RKO (cell line): ENCODE measurements at regions not wholly inside any gene's neighbourhood (a gene's known extent, or its start where the extent isn't known, plus 50 kb on each side); places are given as distances from the start of the nearest gene placed in this dataset.

Source experiments
- DNase-seq: peaks from one replicate; pipeline ENCODE4 v3.0.0-alpha.2; 2016; ENCODE audit warnings: low spot score

DNA sequence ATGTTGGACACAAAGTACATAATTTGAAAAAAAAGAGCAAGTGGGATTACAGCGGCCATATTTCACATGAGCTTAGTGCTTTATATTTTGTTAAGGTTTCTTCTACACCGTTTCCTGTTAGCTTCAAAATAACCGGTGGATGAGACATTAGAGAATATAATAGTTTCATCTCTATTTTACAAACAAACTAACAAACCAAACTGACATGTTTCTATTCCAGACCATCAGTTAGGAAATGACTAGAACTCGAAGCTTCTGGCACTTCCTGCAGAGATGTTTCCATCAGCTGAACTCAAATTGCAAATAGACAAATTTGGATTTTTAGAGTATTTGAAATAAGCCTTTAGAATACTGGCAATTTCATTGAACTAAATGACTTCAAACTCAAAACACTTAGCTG lies 86.5 kb downstream of the MTRR start:
- no peak for DNase-seq

DNA sequence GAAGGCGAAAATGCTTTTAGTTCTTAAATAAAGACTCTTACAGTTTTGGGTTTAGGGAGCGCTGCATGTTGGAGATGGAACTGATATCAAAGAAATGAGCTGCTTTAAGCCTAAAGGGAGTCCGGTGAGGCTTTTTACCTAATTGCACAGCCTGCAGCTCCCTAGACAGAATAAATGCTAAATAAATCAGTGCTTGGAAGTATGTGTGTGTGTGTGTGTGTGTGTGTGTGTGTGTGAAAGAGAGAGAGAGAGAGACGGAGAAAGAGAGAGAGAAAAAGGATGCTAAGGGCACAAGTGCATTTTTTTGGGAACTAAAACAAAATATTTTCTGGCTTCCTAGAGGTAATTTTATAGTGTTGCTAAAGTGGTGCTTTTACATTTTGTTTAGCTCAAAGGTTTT lies 88.4 kb downstream of the MTRR start:
- DNase-seq, result no peak

DNA sequence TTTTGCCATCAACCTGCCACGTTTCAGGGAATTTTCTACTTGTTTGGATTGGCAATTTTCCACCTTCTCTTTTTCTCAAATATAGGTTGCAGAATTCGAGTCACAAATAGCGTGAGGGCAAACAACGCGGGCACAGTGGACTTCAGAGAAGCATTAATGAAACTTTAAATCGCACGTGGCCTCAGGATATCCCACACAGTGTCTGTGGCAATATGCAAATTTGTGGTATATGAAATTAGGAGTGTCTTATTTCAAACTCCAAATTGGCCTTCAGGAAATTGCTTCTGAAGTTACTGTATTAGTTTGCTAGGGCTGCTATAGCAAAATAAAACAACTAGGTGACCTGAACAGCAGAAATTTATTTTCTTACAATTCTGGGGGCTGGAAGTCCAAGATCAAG lies 91.2 kb downstream of the MTRR start:
- DNase-seq, result no peak

DNA sequence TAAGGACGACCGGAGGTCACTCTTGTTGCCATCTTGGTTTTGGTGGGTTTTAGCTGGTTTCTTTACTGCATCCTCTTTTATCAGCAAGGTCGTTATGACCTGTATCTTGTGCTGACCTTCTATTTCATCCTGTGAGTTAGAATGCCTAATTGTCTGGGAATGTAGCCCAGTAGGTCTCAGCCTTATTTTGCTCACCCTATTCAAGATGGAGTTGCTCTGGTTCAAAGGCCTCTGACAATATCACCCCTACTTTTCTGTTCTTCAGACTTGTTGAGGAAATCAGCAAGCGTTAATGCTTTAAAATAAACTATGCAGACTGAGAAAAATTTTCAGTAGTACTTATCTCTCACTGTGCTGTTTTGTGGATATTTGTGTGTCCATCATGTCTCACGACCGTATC lies 92.6 kb downstream of the MTRR start:
- DNase-seq, result no peak

DNA sequence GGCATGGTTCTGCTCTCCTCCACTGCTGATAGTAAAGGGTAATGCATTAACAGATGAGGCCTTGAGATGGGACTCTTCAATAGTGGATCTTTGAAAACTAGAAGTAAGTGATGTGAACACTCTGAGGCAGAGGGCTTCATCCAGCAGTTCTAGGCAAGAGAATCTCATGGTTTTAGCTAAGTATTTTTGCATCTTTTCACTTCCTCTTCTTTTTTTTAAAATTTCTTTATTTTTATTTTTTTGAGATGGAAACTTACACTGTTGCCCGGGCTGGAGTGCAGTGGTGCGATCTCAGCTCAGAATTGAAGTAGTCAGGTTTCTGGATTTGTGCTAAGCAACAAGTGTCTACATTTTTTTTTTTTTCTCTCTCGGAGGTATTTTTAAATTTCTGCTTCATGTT lies 101.9 kb downstream of the MTRR start:
- DNase-seq, result no peak

DNA sequence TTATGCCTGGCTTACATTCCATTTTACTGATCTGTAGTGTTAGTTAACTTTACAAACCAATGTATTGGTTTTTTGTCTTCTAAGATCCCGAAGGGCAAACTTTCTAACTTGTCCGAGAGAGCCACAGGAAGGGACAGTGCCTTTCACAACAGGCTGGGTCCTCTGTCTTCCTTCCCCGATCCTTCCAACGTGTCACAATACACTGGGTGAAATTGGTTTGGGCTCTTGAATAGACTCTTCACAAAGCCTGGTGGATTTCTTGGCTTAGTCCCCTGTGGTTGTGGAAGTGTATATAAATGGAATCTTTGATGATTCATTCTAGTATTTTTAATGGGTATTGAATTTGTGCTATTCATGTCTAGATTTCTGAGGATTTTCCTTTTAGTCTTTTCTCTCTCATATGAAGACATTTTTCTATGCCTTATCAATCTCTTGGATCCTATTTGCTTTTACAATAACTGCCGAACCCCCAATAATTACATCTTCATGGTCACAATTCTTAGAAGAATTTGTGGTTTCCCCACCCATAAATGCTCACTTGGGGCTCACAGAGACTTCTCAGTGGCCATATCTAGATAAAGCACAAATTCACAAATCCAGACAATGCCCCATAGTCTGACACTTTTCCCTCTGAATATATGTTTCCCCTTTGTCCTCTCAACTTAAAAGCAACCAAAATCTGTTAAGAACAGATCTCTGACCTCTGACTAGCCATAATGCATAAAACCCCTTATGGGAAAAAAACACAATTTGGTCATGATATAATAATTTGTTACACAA lies 107.7 kb downstream of the MTRR start:
- DNase-seq, result no peak

DNA sequence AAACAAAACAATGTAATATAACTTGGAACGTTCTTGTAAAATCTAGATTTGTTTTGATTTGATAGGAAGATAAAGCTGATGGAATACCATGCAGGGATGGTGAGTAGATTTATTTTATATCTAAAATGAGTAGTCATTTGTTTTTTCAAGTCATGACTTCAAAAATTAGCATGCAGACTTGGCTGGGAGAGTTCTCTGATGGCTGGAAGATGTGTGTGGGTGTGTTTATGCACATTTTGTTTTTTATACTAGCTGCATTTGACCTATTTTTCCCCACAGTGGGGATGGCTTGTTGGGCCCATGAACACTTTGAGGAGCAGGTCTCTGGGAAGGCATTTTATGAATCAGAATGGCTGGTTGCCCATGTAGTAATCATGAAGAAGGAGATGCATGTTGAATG lies 109.2 kb downstream of the MTRR start:
- no peak for DNase-seq

DNA sequence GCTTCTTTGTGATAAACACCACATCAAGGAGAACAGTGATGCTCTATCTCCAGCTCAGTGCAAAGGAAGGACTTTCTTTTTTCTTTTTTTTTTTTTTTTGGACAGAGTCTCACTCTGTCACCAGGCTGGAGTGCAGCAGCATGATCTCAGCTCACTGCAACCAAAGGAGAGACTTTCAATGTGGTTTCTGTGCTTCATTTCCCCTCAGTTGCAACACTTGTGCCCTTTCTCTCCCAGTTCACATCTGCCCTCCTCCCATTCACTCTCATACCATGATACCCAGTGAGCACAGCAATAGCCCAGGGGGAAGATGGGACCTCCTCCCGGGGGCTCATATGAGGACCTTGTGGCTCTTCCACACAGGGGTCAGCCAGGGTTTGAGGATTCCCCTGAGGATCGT lies 110.0 kb downstream of the MTRR start:
- no peak for DNase-seq

DNA sequence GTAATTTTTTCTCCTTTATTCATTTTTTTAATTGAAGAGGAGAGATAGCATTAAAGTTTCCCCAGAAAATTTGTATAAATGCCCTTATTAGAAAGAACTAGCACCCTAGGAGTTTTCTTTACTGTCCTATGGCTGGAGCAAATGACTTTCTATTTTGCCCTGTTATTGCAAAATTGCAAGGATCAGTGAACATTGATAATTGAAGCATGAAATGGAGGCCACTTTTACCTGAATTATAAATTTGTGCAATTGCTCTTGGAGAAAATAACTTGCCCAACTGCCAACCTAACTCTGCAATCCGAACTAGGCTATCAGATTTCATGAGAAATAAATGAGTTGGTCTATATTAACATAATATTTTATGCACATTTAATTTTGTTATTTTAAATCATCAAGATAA lies 111.9 kb downstream of the MTRR start:
- DNase-seq, result no peak

DNA sequence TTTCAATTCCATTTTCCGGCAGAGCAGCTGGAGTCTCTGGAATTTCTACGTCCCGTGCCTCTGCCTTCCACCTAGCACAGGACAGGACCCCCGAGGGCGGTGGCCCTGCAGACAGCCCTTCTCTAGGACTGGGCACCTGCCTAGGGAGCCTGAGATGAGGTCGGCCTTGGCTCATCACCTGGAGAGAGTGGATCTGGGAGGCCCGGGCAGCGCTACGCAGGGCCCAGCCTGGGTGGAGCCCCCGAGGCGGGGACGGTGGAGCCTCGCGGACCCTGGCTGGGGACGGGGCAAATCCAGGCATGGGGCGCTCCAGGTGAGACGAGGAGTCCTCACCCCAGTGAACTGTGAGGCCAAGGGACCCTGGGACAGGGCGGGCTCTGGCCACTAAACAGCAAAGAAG lies 114.5 kb downstream of the MTRR start:
- DNase-seq, result no peak

DNA sequence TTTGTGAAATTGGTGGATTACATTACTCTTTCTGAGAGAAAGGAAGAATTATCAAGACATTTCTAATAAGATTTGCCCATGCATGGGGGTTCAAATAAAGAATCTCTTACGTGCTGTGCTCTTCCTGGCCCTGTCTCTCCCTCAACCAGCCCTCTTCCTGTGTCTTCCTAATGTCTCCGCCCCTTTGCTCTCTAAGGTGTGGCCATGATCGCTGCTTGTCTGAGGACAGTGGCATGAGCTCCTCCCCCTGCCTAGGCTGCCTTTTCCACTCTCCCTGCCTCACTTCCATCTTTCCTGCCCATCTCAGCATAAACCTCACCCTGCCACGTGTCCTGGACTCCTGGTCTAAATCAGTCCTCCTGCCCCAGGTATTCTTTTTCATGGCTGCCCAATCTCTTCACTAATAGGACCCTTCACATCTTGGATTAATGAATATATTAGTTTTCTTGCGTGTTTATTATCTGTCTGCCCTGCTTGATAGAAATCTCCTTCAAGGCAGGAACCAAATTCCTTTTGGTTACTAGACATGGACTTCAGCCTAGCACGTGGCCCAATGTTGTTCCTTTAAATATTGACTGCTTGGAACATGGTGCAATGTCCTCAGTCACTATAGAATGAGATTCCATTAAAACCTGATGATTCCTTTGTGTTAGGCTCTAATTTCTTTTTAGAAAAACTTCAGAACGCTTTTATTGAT lies 122.3 kb downstream of the MTRR start:
- no peak for DNase-seq

DNA sequence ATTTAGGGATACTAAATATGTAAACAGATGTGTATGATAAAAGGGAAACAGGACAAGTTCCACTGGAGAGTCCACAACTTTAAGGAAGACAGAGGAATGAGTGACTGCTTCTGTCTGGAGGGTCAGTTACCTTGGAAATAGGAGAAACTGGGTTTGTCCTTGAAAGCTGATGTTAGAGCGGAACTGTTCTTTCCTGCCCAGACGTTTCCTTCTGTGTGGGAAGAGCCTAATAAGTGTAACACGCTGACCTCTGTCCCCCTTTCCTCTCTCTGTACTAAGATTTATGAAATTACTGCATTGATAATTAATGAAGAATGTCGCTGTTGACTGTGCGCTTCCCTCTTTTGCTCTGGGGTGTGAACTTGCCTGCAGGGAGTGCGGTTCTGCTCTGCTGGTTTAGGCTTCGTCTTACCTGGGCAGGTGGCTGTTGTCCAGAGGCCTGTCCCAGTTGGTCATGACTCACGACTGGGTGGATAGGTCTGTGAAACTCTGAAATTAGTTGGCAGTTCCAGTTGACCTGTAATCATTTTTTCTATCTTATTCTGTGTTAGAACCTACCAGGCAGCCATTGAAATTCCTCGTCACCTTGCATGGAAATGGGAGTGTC lies 126.8 kb downstream of the MTRR start:
- no peak for DNase-seq

DNA sequence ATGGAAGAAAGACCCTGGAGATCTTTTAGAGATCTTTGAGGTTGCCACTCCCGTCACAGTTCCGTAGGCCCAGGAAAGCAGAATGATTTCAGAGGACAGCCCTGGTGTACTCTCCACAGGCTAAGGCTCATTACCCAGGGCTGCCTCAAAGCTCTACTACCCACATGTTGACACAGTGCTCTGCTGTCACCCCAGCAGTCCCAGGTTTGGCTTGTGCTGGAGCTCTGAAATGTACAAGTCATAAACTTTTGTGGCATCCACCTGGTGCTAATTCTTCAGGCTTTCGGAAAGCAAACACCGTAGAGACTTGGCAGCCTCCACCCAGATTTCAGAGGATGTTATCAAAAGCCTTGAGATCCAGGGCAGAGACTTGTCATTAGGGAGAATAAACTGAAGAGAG lies 136.5 kb downstream of the MTRR start:
- DNase-seq, result no peak

DNA sequence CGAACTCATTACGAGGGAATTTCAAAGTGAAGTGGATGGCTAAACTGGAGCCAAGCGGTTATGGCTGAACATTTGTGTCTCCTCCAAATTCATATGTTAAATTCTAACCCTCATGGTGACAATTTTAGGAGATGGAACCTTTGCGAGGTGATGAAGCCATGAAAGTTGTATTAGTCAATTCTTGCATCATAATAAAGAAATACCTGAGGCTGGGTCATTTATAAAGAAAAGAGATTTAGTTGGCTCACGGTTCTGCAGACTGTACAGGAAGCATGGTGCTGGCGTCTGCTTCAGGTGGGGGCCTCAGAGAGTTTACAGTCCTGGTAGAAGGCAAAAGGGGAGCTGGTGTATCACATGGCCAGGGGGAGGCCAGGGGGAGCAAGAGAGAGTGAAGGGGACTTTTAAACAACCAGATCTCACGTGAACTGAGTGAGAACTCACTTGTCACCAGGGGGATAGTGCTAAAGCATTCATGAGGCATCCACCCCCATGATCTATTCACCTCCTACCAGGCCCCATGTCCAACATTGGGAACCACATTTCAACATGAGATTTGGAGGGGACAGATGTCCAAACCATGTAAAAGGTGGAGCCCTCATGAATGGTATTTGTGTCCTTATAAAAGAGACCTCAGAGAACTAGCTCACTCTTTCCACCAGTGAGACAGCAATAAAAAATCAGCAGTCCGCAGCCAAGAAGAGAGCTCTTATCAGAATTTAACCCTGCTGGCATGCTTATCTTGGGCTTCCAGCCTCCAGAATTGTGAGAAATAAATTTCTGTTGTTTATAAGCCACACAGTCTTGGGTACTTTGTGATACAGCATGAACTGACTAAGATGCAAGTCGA lies 143.4 kb downstream of the MTRR start:
- no peak for DNase-seq

DNA sequence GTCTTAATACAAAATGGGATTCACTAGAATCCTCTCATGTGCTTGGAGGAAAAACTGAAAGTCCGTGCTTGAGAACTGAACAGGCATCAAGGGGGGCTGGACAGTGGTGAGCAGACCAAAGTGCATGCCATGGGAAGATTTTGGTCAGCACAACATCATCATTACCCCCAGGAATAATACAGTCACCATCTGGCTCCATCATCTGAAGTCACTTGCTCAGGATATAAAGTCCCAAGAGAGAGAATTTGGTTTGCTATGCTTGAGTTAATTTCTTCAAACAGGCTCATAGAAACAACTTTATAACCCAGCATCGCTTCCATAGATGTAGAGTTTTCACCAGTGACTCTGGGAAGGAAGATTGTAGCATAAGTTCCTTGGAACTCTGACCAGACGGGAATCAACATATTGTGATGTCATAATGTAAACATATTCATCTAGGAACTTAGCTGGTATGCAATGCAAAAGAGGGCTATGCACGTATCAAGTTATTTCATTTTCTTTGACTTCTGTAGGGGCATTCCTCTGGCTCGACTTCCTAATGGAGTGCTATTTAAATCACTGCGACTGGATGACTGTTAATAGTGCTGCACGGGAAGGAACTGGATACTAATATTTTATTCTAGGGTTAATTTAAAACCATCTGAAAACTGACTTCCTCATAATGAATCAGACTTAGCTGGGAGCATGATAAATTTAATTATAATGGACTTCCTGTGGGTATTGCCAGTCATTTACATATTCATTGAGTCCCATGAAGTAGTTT lies 145.2 kb downstream of the MTRR start:
- DNase-seq, result no peak

DNA sequence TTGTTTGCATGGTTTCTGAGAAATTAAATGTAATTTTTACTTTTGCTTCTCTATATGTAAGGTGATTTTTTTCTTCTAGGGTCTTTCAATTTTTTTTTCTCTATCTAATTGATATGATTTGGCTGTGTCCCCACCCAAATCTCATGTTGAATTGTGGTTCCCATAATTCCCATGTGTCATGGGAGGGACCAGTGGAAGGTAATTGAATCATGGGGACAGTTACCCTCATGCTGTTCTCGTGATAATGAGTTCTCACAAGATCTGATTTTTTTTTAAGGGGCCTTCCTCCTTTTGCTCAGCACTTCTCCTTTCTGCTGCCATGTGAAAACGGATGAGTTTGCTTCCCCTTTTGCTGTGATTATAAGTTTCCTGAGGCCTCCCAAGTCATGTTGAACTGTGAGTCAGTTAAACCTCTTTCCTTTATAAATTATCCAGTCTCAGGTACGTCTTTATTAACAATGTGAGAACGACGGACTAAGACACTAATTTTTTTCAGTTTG lies 150.8 kb downstream of the MTRR start:
- DNase-seq, result no peak

DNA sequence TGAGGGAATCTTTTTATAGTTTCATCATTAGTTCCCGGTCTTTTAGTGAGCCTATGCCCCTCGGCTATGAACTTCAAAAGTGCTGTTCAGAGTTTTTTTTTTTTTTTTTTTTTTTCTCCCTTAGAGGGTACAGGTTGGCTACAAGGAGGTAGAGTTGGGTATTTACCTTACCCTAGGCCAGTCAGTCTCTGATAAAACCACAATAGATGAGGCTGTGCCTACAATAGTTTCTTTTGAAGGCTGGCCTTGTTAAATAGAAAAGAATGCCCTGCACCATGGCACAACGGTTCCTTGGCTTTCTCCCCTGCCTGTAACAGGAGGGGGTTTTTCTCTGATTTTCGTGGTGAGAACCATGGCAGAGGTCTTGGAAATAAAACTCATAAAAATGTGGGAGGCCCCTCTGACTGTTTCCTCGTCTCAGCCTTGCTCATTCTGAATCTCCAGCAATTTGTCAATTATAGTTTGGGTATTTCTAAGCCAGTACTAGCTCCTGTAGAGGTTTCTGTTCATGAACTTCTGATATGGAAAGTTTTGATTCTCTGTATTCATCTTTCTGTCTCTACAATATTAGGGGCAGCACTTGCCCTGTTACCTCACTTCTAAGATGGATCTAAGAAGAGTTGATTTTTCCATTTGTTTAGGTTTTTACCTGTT lies 152.0 kb downstream of the MTRR start:
- DNase-seq, result no peak

DNA sequence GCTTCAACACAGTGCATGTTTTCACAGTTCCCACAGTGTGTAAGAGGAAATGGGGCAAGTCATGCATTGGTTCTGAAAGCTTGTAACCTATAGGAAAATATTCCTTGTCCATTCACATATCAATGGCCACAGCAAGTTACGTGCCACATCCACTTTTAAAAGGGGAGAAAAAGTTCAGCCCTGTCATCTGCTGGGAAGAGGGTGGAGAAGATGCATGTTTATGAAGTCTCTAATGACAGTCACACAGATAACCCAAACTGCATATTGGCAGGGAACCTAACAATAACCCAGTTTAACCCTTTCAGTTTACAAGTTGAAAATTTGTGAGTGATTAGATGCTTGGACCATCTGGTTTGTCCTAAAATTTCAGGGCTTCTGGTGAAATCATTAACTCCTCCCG lies 159.3 kb downstream of the MTRR start:
- no peak for DNase-seq

DNA sequence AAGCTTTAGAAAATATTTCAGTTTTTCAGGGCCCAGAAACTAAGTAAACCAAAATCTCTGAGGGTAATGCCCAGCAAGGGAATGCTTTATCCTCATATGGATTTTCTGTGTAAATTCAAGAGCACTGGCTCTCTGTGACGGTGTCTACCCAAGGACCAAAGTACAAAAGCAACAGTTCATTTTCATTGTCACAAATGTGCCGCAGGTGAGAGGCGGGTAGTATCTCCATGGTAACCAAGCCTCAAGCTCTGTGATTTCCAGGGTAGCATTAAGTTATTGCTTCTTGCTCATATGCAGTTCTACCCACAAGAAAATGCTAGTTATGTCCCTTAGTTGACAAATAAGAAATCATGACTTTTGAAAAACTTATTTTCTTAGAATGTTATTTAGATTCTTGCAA lies 164.3 kb downstream of the MTRR start:
- no peak for DNase-seq

DNA sequence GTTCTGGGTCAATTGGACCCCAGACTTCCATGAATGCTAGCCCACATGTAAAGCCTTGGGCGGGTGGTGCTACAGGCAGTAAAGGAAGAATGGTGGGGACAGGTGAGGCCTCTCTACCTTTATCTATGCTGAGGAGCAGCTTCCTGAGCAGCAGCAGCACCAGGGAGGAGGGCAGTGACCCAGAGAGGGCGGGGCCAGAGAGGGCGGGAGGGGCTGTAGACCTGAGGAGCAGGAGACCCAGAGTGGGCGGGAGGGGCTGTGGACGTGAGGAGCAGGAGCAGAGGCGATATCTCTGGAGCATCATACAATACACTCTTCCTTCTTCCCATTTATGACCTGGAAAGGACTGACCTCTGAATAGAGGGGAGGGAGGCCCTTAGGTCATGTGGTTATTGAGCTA lies 165.9 kb downstream of the MTRR start:
- no peak for DNase-seq

DNA sequence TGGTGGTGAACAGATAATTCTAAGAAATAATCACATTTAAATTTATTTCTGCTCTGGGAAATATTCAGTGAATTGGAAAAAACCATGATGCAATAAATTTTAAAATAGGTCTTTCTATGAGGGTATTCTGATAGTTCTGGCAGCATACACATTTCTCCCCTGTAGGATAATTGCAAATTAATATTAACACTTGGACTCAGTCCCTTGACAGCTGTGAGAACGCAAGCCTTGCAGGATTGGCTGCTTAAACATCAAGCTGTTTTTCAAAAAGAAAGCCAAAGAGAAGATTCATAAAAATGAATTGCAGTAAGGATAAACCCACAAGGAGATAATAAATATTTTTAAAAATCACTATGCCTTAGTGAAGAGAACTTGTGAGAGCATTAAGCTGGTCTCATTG lies 180.0 kb downstream of the MTRR start:
- no peak for DNase-seq
